ENCODE measurements at regions not wholly inside any gene's neighbourhood (a gene's known extent, or its start where the extent isn't known, plus 50 kb on each side); places are given as distances from the start of the nearest gene placed in this dataset.

DNA sequence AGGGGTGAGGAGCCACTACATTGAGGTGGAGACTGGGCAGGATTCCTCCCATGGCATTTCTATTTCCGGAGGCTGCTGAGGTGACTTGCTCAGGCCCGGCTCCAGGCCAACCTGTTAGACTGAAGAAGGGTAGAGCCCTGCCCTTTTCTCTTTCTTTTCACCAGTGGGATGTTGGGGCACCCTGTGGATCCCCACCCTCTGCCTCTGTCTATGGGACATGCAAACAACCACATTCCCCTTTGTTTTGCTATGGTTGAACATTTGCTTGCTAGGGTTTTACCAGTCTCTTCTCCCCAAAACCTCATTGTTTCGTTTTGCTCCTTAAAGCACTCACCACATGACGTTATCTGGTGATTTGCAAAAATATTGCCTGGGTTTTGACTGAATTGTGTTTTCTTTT, 183.3 kb downstream of the ARL4C start:
- no peak overlapping the region for H3K4me3 ChIP-seq (ENCODE audit: insufficient read depth, low read depth, low read length)
- H3K27me3 ChIP-seq (ENCODE audit: control insufficient read depth, insufficient read depth, low read length, poor library complexity, severe bottlenecking), result no peaks in the 10 kb centered on the region
- H3K4me1 ChIP-seq (ENCODE audit: control insufficient read depth, insufficient read depth, low read length), result peaks cover 7% of the 10 kb centered on the region
- no peaks in the 10 kb centered on the region for H3K36me3 ChIP-seq (ENCODE audit: control insufficient read depth, insufficient read depth, low read length)
- no peak overlapping the region for H3K27ac ChIP-seq (ENCODE audit: insufficient read depth, low read depth, low read length, poor library complexity, severe bottlenecking)
- WGBS, 2 experiments, result 88 to 94% methylated on average over 2 to 4 of the region's 4 CpGs
- no peaks in the 10 kb centered on the region for H3K9me3 ChIP-seq (ENCODE audit: control insufficient read depth, low read length)

GRCh38 chr2:234310166-234310565, 186.7 kb downstream of the ARL4C start:
- Histone ChIP-seq H3K9me3 (ENCODE audit: control insufficient read depth, low read length) (no peaks in the 10 kb centered on the region), H3K4me1 (ENCODE audit: control insufficient read depth, insufficient read depth, low read length) (peaks cover 22% of the 10 kb centered on the region), H3K27me3 (ENCODE audit: control insufficient read depth, insufficient read depth, low read length, poor library complexity, severe bottlenecking) (no peaks in the 10 kb centered on the region), H3K36me3 (ENCODE audit: control insufficient read depth, insufficient read depth, low read length) (no peaks in the 10 kb centered on the region), H3K27ac (ENCODE audit: insufficient read depth, low read depth, low read length, poor library complexity, severe bottlenecking) (no peak overlapping the region), H3K4me3 (ENCODE audit: insufficient read depth, low read depth, low read length) (no peak overlapping the region)
- WGBS, 2 experiments, result 88 to 93% methylated on average over 5 of the region's 5 CpGs

GRCh38 chr2:234309431-234309830, 187.4 kb downstream of the ARL4C start:
- Histone ChIP-seq H3K9me3 (ENCODE audit: control insufficient read depth, low read length) (no peaks in the 10 kb centered on the region), H3K4me3 (ENCODE audit: insufficient read depth, low read depth, low read length) (no peak overlapping the region), H3K4me1 (ENCODE audit: control insufficient read depth, insufficient read depth, low read length) (peaks cover 30% of the 10 kb centered on the region), H3K27me3 (ENCODE audit: control insufficient read depth, insufficient read depth, low read length, poor library complexity, severe bottlenecking) (no peaks in the 10 kb centered on the region), H3K36me3 (ENCODE audit: control insufficient read depth, insufficient read depth, low read length) (no peaks in the 10 kb centered on the region), H3K27ac (ENCODE audit: insufficient read depth, low read depth, low read length, poor library complexity, severe bottlenecking) (no peak overlapping the region)
- WGBS, 2 experiments, result 91 to 99% methylated on average over 5 of the region's 5 CpGs

- H3K27ac ChIP-seq (ENCODE audit: insufficient read depth, low read depth, low read length, poor library complexity, severe bottlenecking), result no peak overlapping the region
- peaks cover 33% of the 10 kb centered on the region for H3K4me1 ChIP-seq (ENCODE audit: control insufficient read depth, insufficient read depth, low read length)
- H3K4me3 ChIP-seq (ENCODE audit: insufficient read depth, low read depth, low read length), result no peak overlapping the region
- 87 to 90% methylated on average over 6 of the region's 6 CpGs for WGBS, 2 experiments
- no peaks in the 10 kb centered on the region for H3K36me3 ChIP-seq (ENCODE audit: control insufficient read depth, insufficient read depth, low read length)
- H3K9me3 ChIP-seq (ENCODE audit: control insufficient read depth, low read length), result no peaks in the 10 kb centered on the region
- no peaks in the 10 kb centered on the region for H3K27me3 ChIP-seq (ENCODE audit: control insufficient read depth, insufficient read depth, low read length, poor library complexity, severe bottlenecking)
These were observed 188.1 kb downstream of the ARL4C start for GRCh38 chr2:234308813-234309195.

DNA sequence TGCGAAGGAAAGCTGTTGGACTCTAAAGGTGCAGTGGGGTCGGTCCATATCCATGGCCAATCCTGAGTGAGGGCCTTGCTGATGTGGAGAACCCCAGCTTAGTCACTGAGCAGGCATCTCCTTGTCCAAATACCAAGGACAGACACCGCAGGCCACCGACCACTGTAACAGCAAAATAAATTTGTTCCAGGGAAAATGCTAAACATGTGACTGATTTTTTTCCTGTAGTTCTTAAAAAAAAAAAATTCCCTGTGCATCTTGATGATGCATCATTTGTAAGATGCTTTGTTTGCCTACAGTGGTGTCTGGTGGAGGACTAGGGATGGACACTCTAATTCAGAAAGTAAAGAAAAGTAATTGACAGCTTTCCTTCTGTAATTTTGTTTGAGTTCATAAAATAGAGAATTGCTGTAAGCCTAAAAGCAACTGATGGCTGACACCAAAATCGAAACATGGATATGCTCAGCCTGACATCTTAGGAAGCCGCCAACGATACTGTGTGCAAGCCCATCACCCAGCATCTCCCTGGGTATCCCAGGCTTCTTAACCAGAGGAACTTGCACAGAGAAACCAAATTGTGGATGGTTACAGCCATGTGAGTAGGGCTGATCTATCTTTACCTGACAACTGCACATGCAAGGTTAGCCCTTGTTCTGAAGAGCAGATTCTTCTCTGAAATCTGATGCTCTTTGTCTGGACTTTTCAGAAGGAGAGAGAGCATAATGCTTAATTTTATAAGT, 188.6 kb downstream of the ARL4C start:
- Histone ChIP-seq H3K27ac (ENCODE audit: insufficient read depth, low read depth, low read length, poor library complexity, severe bottlenecking) (no peak overlapping the region), H3K27me3 (ENCODE audit: control insufficient read depth, insufficient read depth, low read length, poor library complexity, severe bottlenecking) (no peaks in the 10 kb centered on the region), H3K4me1 (ENCODE audit: control insufficient read depth, insufficient read depth, low read length) (peaks cover 33% of the 10 kb centered on the region), H3K4me3 (ENCODE audit: insufficient read depth, low read depth, low read length) (no peak overlapping the region), H3K36me3 (ENCODE audit: control insufficient read depth, insufficient read depth, low read length) (no peaks in the 10 kb centered on the region), H3K9me3 (ENCODE audit: control insufficient read depth, low read length) (no peaks in the 10 kb centered on the region)
- 96 to 97% methylated on average over 6 to 7 of the region's 7 CpGs for WGBS, 2 experiments

DNA sequence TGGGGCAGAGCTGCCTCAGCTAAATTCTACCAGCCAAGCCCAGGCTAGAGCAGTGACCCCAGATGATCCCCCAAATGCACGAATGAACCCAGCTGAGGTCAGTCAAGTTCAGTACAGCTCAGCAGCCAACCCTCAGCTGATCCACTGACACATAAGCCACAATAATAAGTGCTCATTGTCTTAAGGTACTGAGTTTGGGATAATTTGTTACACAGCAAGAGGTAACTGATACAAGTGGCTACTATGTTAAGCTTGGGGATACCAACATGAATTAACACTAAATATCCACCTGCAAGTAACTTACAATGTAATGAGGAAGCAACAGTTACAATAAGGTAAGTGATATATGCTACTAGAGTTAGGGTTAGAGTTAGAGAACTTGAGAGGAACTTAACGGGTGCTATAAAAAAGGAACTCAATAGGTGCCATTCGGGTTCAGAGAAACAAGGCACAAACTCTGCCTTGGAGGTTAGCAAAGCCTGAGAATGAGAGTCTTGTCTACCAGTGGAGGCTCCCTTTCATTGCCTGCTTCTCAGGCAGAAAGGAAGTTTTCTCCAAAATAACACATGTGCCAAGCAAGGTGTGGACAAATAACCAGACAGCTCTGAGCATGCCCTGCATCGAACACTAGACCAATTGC, 189.4 kb downstream of the ARL4C start:
- no peaks in the 10 kb centered on the region for H3K9me3 ChIP-seq (ENCODE audit: control insufficient read depth, low read length)
- H3K27me3 ChIP-seq (ENCODE audit: control insufficient read depth, insufficient read depth, low read length, poor library complexity, severe bottlenecking), result no peaks in the 10 kb centered on the region
- no peak overlapping the region for H3K27ac ChIP-seq (ENCODE audit: insufficient read depth, low read depth, low read length, poor library complexity, severe bottlenecking)
- WGBS, 2 experiments, result 95 to 97% methylated on average over 4 of the region's 4 CpGs
- H3K4me1 ChIP-seq (ENCODE audit: control insufficient read depth, insufficient read depth, low read length), result peaks cover 33% of the 10 kb centered on the region
- no peak overlapping the region for H3K4me3 ChIP-seq (ENCODE audit: insufficient read depth, low read depth, low read length)
- no peaks in the 10 kb centered on the region for H3K36me3 ChIP-seq (ENCODE audit: control insufficient read depth, insufficient read depth, low read length)

GRCh38 chr2:234306426-234307173, 190.3 kb downstream of the ARL4C start:
- Histone ChIP-seq H3K4me3 (ENCODE audit: insufficient read depth, low read depth, low read length) (no peak overlapping the region), H3K9me3 (ENCODE audit: control insufficient read depth, low read length) (no peaks in the 10 kb centered on the region), H3K4me1 (ENCODE audit: control insufficient read depth, insufficient read depth, low read length) (peaks cover 33% of the 10 kb centered on the region), H3K27ac (ENCODE audit: insufficient read depth, low read depth, low read length, poor library complexity, severe bottlenecking) (no peak overlapping the region), H3K27me3 (ENCODE audit: control insufficient read depth, insufficient read depth, low read length, poor library complexity, severe bottlenecking) (no peaks in the 10 kb centered on the region), H3K36me3 (ENCODE audit: control insufficient read depth, insufficient read depth, low read length) (no peaks in the 10 kb centered on the region)
- 93 to 96% methylated on average over 9 of the region's 9 CpGs for WGBS, 2 experiments

DNA sequence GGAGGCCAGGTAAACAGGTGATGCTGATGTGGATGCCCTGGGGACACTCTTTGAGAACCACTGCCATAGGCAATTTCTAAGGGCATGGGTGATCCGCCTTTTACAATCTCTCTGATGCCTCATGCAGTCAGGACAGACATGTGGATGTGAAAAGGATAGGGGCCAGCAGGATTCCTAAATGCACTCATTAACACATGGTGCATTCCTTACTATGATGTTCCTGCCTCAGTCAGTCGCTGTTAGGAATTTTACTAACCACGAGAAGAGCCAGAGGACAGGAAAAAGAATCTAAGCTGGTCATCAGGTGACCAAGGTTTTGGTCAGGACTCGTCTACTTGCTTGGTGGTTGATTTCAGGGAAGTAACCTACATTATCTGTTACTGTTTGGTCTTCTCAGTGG, 191.0 kb downstream of the ARL4C start:
- no peak overlapping the region for H3K27ac ChIP-seq (ENCODE audit: insufficient read depth, low read depth, low read length, poor library complexity, severe bottlenecking)
- H3K4me3 ChIP-seq (ENCODE audit: insufficient read depth, low read depth, low read length), result no peak overlapping the region
- peaks cover 37% of the 10 kb centered on the region for H3K4me1 ChIP-seq (ENCODE audit: control insufficient read depth, insufficient read depth, low read length)
- H3K27me3 ChIP-seq (ENCODE audit: control insufficient read depth, insufficient read depth, low read length, poor library complexity, severe bottlenecking), result no peaks in the 10 kb centered on the region
- WGBS, 2 experiments, result 60 to 68% methylated on average over 3 to 4 of the region's 4 CpGs
- H3K9me3 ChIP-seq (ENCODE audit: control insufficient read depth, low read length), result no peaks in the 10 kb centered on the region
- no peaks in the 10 kb centered on the region for H3K36me3 ChIP-seq (ENCODE audit: control insufficient read depth, insufficient read depth, low read length)

- Histone ChIP-seq H3K36me3 (ENCODE audit: control insufficient read depth, insufficient read depth, low read length) (no peaks in the 10 kb centered on the region), H3K27me3 (ENCODE audit: control insufficient read depth, insufficient read depth, low read length, poor library complexity, severe bottlenecking) (no peaks in the 10 kb centered on the region), H3K4me1 (ENCODE audit: control insufficient read depth, insufficient read depth, low read length) (peaks cover 39% of the 10 kb centered on the region), H3K4me3 (ENCODE audit: insufficient read depth, low read depth, low read length) (no peak overlapping the region), H3K27ac (ENCODE audit: insufficient read depth, low read depth, low read length, poor library complexity, severe bottlenecking) (no peak overlapping the region), H3K9me3 (ENCODE audit: control insufficient read depth, low read length) (no peaks in the 10 kb centered on the region)
- WGBS, 2 experiments, result 1 to 2% methylated on average over 5 of the region's 5 CpGs
These were observed 191.9 kb downstream of the ARL4C start for GRCh38 chr2:234304950-234305349.

- 91 to 92% methylated on average over 4 of the region's 4 CpGs for WGBS, 2 experiments
- H3K27ac ChIP-seq (ENCODE audit: insufficient read depth, low read depth, low read length, poor library complexity, severe bottlenecking), result no peak overlapping the region
- H3K9me3 ChIP-seq (ENCODE audit: control insufficient read depth, low read length), result no peaks in the 10 kb centered on the region
- H3K36me3 ChIP-seq (ENCODE audit: control insufficient read depth, insufficient read depth, low read length), result no peaks in the 10 kb centered on the region
- no peak overlapping the region for H3K4me3 ChIP-seq (ENCODE audit: insufficient read depth, low read depth, low read length)
- no peaks in the 10 kb centered on the region for H3K27me3 ChIP-seq (ENCODE audit: control insufficient read depth, insufficient read depth, low read length, poor library complexity, severe bottlenecking)
- peaks cover 29% of the 10 kb centered on the region for H3K4me1 ChIP-seq (ENCODE audit: control insufficient read depth, insufficient read depth, low read length)
These were observed 194.3 kb downstream of the ARL4C start for GRCh38 chr2:234302664-234302991.
